HG03196 (cell line): ENCODE measurements at regions not wholly inside any gene's neighbourhood (a gene's known extent, or its start where the extent isn't known, plus 50 kb on each side); places are given as distances from the start of the nearest gene placed in this dataset.

Experiments
- ATAC-seq: cut with Tn5 transposase; IDR thresholded peaks from one replicate; pipeline ENCODE4 v1.9.1; 2021; ENCODE audit not compliant: unreplicated experiment

DNA sequence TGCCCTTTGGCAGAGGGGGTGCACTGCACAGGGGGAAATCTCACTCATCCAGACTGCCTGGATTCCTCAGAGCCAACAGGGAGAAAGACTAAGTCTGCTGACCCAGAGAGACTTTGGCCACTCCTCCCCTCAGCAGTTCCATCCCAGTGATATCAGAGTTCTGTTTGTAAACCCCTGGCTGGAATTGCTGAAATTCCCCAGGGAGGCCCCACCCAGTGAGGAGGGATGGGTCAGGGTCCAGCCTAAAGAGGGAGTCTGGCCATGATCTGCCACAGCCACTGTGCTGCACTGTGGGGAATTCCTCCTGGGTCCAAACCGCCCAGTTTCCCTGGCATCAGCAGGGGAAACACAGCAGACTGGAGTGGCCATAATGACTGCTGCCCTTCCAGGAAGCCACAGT is 54.9 kb upstream of the USP15 start:
- no peak for ATAC-seq

DNA sequence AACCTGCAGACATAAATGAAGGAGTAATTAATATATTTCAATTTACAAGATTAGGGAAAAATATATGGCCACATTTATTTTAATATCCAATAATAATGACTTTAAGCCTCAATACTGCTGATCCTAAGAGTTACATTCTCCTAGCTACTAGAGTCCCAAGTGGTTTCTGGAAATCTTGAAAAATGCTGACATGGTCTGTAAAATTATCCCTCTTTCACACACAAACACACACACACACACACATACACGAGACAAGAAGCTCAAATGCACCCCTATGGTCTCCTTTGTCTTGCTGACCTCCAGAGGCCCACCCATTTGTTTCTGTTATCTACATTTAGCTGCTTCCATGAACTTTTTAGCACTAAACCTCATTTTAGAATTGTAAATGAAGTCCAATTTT is 53.0 kb upstream of the USP15 start:
- ATAC-seq: no peak
